Ovary (tissue), 3 donors: ENCODE measurements at regions not wholly inside any gene's neighbourhood (a gene's known extent, or its start where the extent isn't known, plus 50 kb on each side); places are given as distances from the start of the nearest gene placed in this dataset.

Experiments used
- POLR2A ChIP-seq: fragments of 450-650 bp; IDR thresholded peaks from one replicate; pipeline ENCODE4 v1.6.1; 2017; ENCODE audit warnings: antibody characterized with exemption, mild to moderate bottlenecking, moderate library complexity
- TF ChIP-seq, protein P1 (sequence below), 3 donors: fragments of 450-650 bp in 2 of 3; fragments of 200-600 bp in 1 of 3; IDR thresholded peaks; one replicate each; pipeline versions ENCODE4 v1.5.1 to v1.8.0; 2016 to 2022; ENCODE audit warnings: antibody characterized with exemption in 3 of 3, mild to moderate bottlenecking in 1 of 3
- donor health status: DM: no; HTN: no; CAD: no.

DNA sequence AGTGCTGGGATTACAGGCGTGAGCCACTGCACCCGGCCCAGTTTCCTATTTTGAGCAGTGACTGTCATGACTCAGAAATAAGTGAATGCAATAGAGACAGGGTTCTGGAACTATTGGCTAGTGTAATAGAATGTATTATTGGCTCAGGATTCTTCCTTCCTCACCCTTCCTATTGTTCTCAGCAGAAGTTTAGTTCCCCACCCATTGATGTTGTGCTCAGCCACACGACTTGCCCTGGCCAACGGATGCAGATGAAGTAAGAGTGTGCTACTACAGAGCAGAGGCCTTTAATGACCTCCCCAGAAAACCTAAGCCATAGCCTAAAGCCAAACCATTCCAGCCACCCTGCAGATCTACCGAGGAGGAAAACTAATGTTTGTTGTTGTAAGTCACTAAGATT lies 287.9 kb downstream of the AGTPBP1 start:
- TF ChIP-seq, protein P1, sequence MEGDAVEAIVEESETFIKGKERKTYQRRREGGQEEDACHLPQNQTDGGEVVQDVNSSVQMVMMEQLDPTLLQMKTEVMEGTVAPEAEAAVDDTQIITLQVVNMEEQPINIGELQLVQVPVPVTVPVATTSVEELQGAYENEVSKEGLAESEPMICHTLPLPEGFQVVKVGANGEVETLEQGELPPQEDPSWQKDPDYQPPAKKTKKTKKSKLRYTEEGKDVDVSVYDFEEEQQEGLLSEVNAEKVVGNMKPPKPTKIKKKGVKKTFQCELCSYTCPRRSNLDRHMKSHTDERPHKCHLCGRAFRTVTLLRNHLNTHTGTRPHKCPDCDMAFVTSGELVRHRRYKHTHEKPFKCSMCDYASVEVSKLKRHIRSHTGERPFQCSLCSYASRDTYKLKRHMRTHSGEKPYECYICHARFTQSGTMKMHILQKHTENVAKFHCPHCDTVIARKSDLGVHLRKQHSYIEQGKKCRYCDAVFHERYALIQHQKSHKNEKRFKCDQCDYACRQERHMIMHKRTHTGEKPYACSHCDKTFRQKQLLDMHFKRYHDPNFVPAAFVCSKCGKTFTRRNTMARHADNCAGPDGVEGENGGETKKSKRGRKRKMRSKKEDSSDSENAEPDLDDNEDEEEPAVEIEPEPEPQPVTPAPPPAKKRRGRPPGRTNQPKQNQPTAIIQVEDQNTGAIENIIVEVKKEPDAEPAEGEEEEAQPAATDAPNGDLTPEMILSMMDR (IDR thresholded peaks at IDR 0.05), result no peak
- no peak for TF ChIP-seq POLR2A
